HCT116 (cell line): ENCODE measurements at regions not wholly inside any gene's neighbourhood (a gene's known extent, or its start where the extent isn't known, plus 50 kb on each side); places are given as distances from the start of the nearest gene placed in this dataset.

ENCODE experiments used
- ATAC-seq: fragments of 200-7000 bp; cut with Tn5 transposase; 2 replicates; pipeline ENCODE4 v1.9.1; 2020; ENCODE audit warnings: mild to moderate bottlenecking, moderate library complexity
- BruUV-seq: library from RNA; stranded (reverse); fragments of 400-500 nt; replicated peaks from 2 replicates; lab custom pipeline; 2021; lab: Mats Ljungman, UMichigan
- CTCF ChIA-PET: fragments of 300-600 bp; sonication (Branson Sonifier 250); formaldehyde crosslinking; loops from one replicate; lab custom pipeline; 2021; ENCODE audit warnings: antibody characterized with exemption; lab: Charles Lee
- POLR2A ChIA-PET: fragments of 300-600, 350-600 bp; sonication (Branson Sonifier 250); formaldehyde crosslinking; loops from one replicate; lab custom pipeline; 2021; ENCODE audit warnings: antibody characterized with exemption; lab: Charles Lee
- RAD21 ChIA-PET, 2 experiments: fragments of 300-600 bp; sonication (Branson Sonifier 250); formaldehyde crosslinking; loops; one replicate each; lab custom pipeline; 2023; ENCODE audit warnings: low total read pairs in 2 of 2; ENCODE audit not compliant: uncharacterized antibody in 2 of 2, unreplicated experiment in 2 of 2, low non-redundant PET in 1 of 2; lab: Charles Lee
- DNase-seq: peaks from one replicate; pipeline ENCODE4 v3.0.0-alpha.2; 2010; ENCODE audit warnings: low read depth, low spot score
- H2AFZ ChIP-seq: fragments of 200-600 bp; shearing (Covaris generic), sonication (generic); 2 replicates; pipeline ENCODE4 v1.6.1; 2017; ENCODE audit warnings: low read depth, mixed run types, mixed read lengths, antibody characterized with exemption, low read length; ENCODE audit not compliant: poor library complexity, severe bottlenecking
- H3K27ac ChIP-seq: 2 replicates; pipeline ENCODE4 v1.5.1; 2012; ENCODE audit warnings: low read depth, low read length
- H3K27me3 ChIP-seq: fragments of 200-600 bp; sonication (generic); 2 replicates; pipeline ENCODE4 v1.6.1; 2016; ENCODE audit warnings: mixed run types, low read length, mixed read lengths; ENCODE audit not compliant: insufficient read depth
- H3K36me3 ChIP-seq, 2 experiments: fragments of 200-500 bp in 1 of 2; fragments of 200-600 bp in 1 of 2; sonication (Bioruptor generic) in 1 of 2; sonication (generic) in 1 of 2; 2 replicates each; pipeline versions ENCODE4 v1.5.1 to v1.6.1; 2014 to 2016; ENCODE audit warnings: low read length in 2 of 2, inconsistent platforms in 1 of 2, mixed read lengths in 1 of 2, mixed run types in 1 of 2; ENCODE audit not compliant: insufficient read depth in 2 of 2, control insufficient read depth in 1 of 2
- H3K4me1 ChIP-seq, 2 experiments: fragments of 200-600 bp in 1 of 2; sonication (generic) in 1 of 2; 2 replicates each; pipeline versions ENCODE4 v1.5.1 to v1.6.1; 2012 to 2017; ENCODE audit warnings: low read length in 2 of 2, inconsistent platforms in 1 of 2, mild to moderate bottlenecking in 1 of 2, mixed read lengths in 1 of 2, mixed run types in 1 of 2, moderate library complexity in 1 of 2; ENCODE audit not compliant: insufficient read depth in 2 of 2, control insufficient read depth in 1 of 2
- H3K4me2 ChIP-seq: fragments of 200-600 bp; sonication (generic); 2 replicates; pipeline ENCODE4 v1.6.1; 2017; ENCODE audit warnings: mixed run types, low read length, mixed read lengths
- H3K4me3 ChIP-seq, 2 experiments: fragments of 200-600 bp in 1 of 2; sonication (generic) in 1 of 2; replicated peaks in 1 of 2; 2 replicates each; pipeline ENCODE4 v1.5.1; 2011 to 2016; ENCODE audit warnings: low read length in 2 of 2, control low read depth in 1 of 2, low read depth in 1 of 2, mild to moderate bottlenecking in 1 of 2, mixed read lengths in 1 of 2, mixed run types in 1 of 2
- H3K79me2 ChIP-seq: fragments of 200-600 bp; sonication (generic); 2 replicates; pipeline ENCODE4 v1.6.1; 2017; ENCODE audit warnings: mild to moderate bottlenecking, mixed run types, low read length, moderate library complexity, mixed read lengths; ENCODE audit not compliant: insufficient read depth
- H3K9ac ChIP-seq: fragments of 200-600 bp; sonication (generic); 2 replicates; pipeline ENCODE4 v1.6.1; 2016; ENCODE audit warnings: low read length, mixed read lengths
- H3K9me2 ChIP-seq: fragments of 200-600 bp; sonication (generic), shearing (Covaris generic); 2 replicates; pipeline ENCODE4 v1.6.1; 2017; ENCODE audit warnings: mixed run types, mild to moderate bottlenecking, moderate library complexity; ENCODE audit not compliant: insufficient read depth
- H3K9me3 ChIP-seq, 2 experiments: fragments of 200-500 bp in 1 of 2; fragments of 200-600 bp in 1 of 2; sonication (Bioruptor generic) in 1 of 2; sonication (generic) in 1 of 2; 2 replicates each; pipeline ENCODE4 v1.6.1; 2014 to 2017; ENCODE audit warnings: low read length in 2 of 2, mixed read lengths in 2 of 2, inconsistent platforms in 1 of 2, low read depth in 1 of 2, mild to moderate bottlenecking in 1 of 2, mixed run types in 1 of 2, moderate library complexity in 1 of 2; ENCODE audit not compliant: control insufficient read depth in 1 of 2, insufficient read depth in 1 of 2
- H4K20me1 ChIP-seq: fragments of 200-600 bp; sonication (generic), shearing (Covaris generic); 2 replicates; pipeline ENCODE4 v1.6.1; 2017; ENCODE audit warnings: mixed run types, mild to moderate bottlenecking, moderate library complexity; ENCODE audit not compliant: insufficient read depth
- ATF3 ChIP-seq: IDR thresholded peaks from 2 replicates; pipeline ENCODE4 v1.6.1; 2012
- CBX3 ChIP-seq: IDR thresholded peaks from 2 replicates; pipeline ENCODE4 v1.6.1; 2012; ENCODE audit warnings: low read depth
- CEBPB ChIP-seq: IDR thresholded peaks from 2 replicates; pipeline ENCODE4 v1.6.1; 2012; ENCODE audit warnings: low read depth
- CTCF ChIP-seq, 3 experiments: fragments of 200-600 bp in 1 of 3; sonication (generic) in 1 of 3; IDR thresholded peaks in 2 of 3; conservative IDR thresholded peaks in 1 of 3; 2 replicates each; pipeline ENCODE4 v1.5.1; 2012 to 2017; ENCODE audit warnings: low read depth in 2 of 3, low read length in 2 of 3, antibody characterized with exemption in 1 of 3, borderline replicate concordance in 1 of 3, control low read depth in 1 of 3, mild to moderate bottlenecking in 1 of 3, mixed read lengths in 1 of 3, mixed run types in 1 of 3, moderate library complexity in 1 of 3; ENCODE audit not compliant: insufficient read depth in 1 of 3
- EGR1 ChIP-seq: IDR thresholded peaks from 2 replicates; pipeline ENCODE4 v1.6.1; 2012; ENCODE audit warnings: low read depth
- ELF1 ChIP-seq: IDR thresholded peaks from 2 replicates; pipeline ENCODE4 v1.6.1; 2012; ENCODE audit warnings: low read depth, borderline replicate concordance
- EZH2 ChIP-seq: fragments of 200-600 bp; sonication (generic); IDR thresholded peaks from 2 replicates; pipeline ENCODE4 v1.6.1; 2017; ENCODE audit warnings: antibody characterized with exemption, mixed run types
- EZH2phosphoT487 ChIP-seq: fragments of 200-600 bp; IDR thresholded peaks from 2 replicates; pipeline ENCODE4 v1.6.1; 2018; ENCODE audit warnings: antibody characterized with exemption, borderline replicate concordance
- FOSL1 ChIP-seq: IDR thresholded peaks from 2 replicates; pipeline ENCODE4 v1.6.1; 2012; ENCODE audit warnings: low read depth
- JUND ChIP-seq: IDR thresholded peaks from 2 replicates; pipeline ENCODE4 v1.6.1; 2012
- MAX ChIP-seq: IDR thresholded peaks from 2 replicates; pipeline ENCODE4 v1.6.1; 2012
- POLR2A ChIP-seq: IDR thresholded peaks from 2 replicates; pipeline ENCODE4 v1.7.0; 2011; ENCODE audit warnings: borderline replicate concordance; ENCODE audit not compliant: insufficient read depth, insufficient read length; ENCODE audit errors: extremely low read depth
- POLR2AphosphoS5 ChIP-seq: IDR thresholded peaks from 2 replicates; pipeline ENCODE4 v1.6.1; 2011; ENCODE audit warnings: mild to moderate bottlenecking, low read depth, low read length, moderate library complexity
- REST ChIP-seq: IDR thresholded peaks from 2 replicates; pipeline ENCODE4 v1.6.1; 2012; ENCODE audit warnings: low read depth
- SP1 ChIP-seq: IDR thresholded peaks from 2 replicates; pipeline ENCODE4 v1.6.1; 2012; ENCODE audit warnings: low read depth
- SRF ChIP-seq: IDR thresholded peaks from 2 replicates; pipeline ENCODE4 v1.6.1; 2012; ENCODE audit warnings: low read depth
- TCF7L2 ChIP-seq: IDR thresholded peaks from 2 replicates; pipeline ENCODE4 v1.7.0; 2011; ENCODE audit warnings: borderline replicate concordance, inconsistent platforms; ENCODE audit not compliant: insufficient read depth, insufficient read length; ENCODE audit errors: extremely low read depth
- YY1 ChIP-seq: IDR thresholded peaks from 2 replicates; pipeline ENCODE4 v1.6.1; 2011; ENCODE audit warnings: low read length, low read depth, moderate library complexity, mild to moderate bottlenecking; ENCODE audit not compliant: insufficient replicate concordance; ENCODE audit errors: extremely low read depth
- ZBTB33 ChIP-seq: IDR thresholded peaks from 2 replicates; pipeline ENCODE4 v1.6.1; 2011; ENCODE audit warnings: mild to moderate bottlenecking, low read length, moderate library complexity; ENCODE audit not compliant: insufficient replicate concordance; ENCODE audit errors: extremely low read depth
- ZFX ChIP-seq: fragments of 450-650 bp; IDR thresholded peaks from 2 replicates; pipeline ENCODE4 v1.6.1; 2017
- ZNF274 ChIP-seq: fragments of 200-500 bp; sonication (Bioruptor generic); IDR thresholded peaks from 2 replicates; pipeline ENCODE4 v1.6.1; 2014; ENCODE audit warnings: mild to moderate bottlenecking, low read depth, low read length, inconsistent platforms
- intact Hi-C: fragments of 100-400 bp; cut with micrococcal nuclease; formaldehyde crosslinking; loops from 2 replicates; pipeline ENCODE4 v1.10.0; 2022

- no peak for DNase-seq
- Histone ChIP-seq H3K9ac (peak overlapping the region; percentile 12; the same call in 1 of the 2 replicates), H3K36me3 (no peaks in the 10 kb centered on the region), H3K9me3 (no peaks in the 10 kb centered on the region), H4K20me1 (no peaks in the 10 kb centered on the region), H2AFZ (peak overlapping the region; percentile 81), H3K27me3 (no peaks in the 10 kb centered on the region), H3K9me2 (no peaks in the 10 kb centered on the region), H3K4me1 (peaks cover 20 to 27% of the 10 kb centered on the region in 2 experiments), H3K79me2 (no peaks in the 10 kb centered on the region), H3K27ac (peak overlapping the region; percentile 12; the same call in 1 of the 2 replicates), H3K4me2 (peak overlapping the region; percentile 67), H3K4me3 (peak overlapping the region in 1 of 2 experiments; percentile 16; a peak in 1 of 4 replicates)
- ChIA-PET CTCF (no interaction called here), RAD21 (no interaction called here), POLR2A (no interaction called here)
- ATAC-seq: peak; percentile 88
- intact Hi-C loops: no loop called here
- no TSS peak for BruUV-seq
- no peak for TF ChIP-seq ZFX
- TF ChIP-seq SP1: peak; percentile 57; the same call in 1 of the 2 replicates
- TF ChIP-seq ATF3: 0 out of 2 replicates have a peak, but pooled peaks have one; percentile 16
- TF ChIP-seq ZBTB33: no peak
- TF ChIP-seq YY1: peak; percentile 41
- TF ChIP-seq CBX3: peak; percentile 61; the same call in 1 of the 2 replicates
- TF ChIP-seq ELF1: no peak
- TF ChIP-seq ZNF274: no peak
- peak; percentile 80 for TF ChIP-seq JUND
- TF ChIP-seq CTCF (IDR thresholded peaks at IDR 0.05 in 2 of 3, conservative IDR thresholded peaks at IDR 0.05 in 1 of 3; ENCODE audit: borderline replicate concordance in 1 of 3, insufficient read depth in 1 of 3, low read depth in 2 of 3, low read length in 2 of 3): no peak
- TF ChIP-seq POLR2A: no peak
- TF ChIP-seq POLR2AphosphoS5: no peak
- TF ChIP-seq CEBPB: peak; percentile 47; the same call in 1 of the 2 replicates
- no peak for TF ChIP-seq EZH2
- 0 out of 2 replicates have a peak, but pooled peaks have one; percentile 18 for TF ChIP-seq EGR1
- TF ChIP-seq TCF7L2: no peak
- no peak for TF ChIP-seq EZH2phosphoT487
- peak; percentile 87 for TF ChIP-seq FOSL1
- no peak; the same call in 1 of the 2 replicates for TF ChIP-seq SRF
- peak; percentile 53; the same call in 1 of the 2 replicates for TF ChIP-seq MAX
- no peak for TF ChIP-seq REST
Observed at GRCh38 chr9:91119679-91120078, 242.0 kb downstream of the AUH start.
